Vagina (tissue), 2 donors: ENCODE measurements at regions not wholly inside any gene's neighbourhood (a gene's known extent, or its start where the extent isn't known, plus 50 kb on each side); places are given as distances from the start of the nearest gene placed in this dataset.
"Not testable (repeated sequence)": the region's sequence is repeated elsewhere in the genome, so short reads cannot be mapped to it uniquely, and the experiment has no call there.

Experiments
- DNase-seq, 2 donors: peaks; one replicate each; pipeline ENCODE4 v3.0.0-alpha.2; 2017; ENCODE audit errors: extremely low spot score in 2 of 2
- H3K27ac ChIP-seq: fragments of 200-600 bp; sonication (generic); one replicate; pipeline ENCODE4 v1.5.1; 2019
- H3K27me3 ChIP-seq: fragments of 200-600 bp; sonication (generic); one replicate; pipeline ENCODE4 v1.5.1; 2019
- H3K36me3 ChIP-seq, 2 donors: fragments of 200-600 bp; sonication (generic); one replicate each; pipeline ENCODE4 v1.5.1; 2017 to 2019
- H3K4me1 ChIP-seq: fragments of 200-600 bp; sonication (generic); one replicate; pipeline ENCODE4 v1.5.1; 2019
- H3K4me3 ChIP-seq, 2 donors: fragments of 200-600 bp; sonication (generic); 1 replicate in 1 of 2; 2 replicates in 1 of 2; pipeline ENCODE4 v1.5.1; 2016 to 2019
- H3K9me3 ChIP-seq: fragments of 200-600 bp; sonication (generic); one replicate; pipeline ENCODE4 v1.5.1; 2019
- POLR2A ChIP-seq, 2 donors: fragments of 450-650 bp; IDR thresholded peaks; one replicate each; pipeline ENCODE4 v1.6.1; 2017; ENCODE audit warnings: antibody characterized with exemption in 2 of 2, mild to moderate bottlenecking in 2 of 2, moderate library complexity in 2 of 2
- POLR2AphosphoS5 ChIP-seq, 2 donors: sonication (generic); formaldehyde crosslinking; IDR thresholded peaks; one replicate each; pipeline ENCODE4 v1.9.0; 2017; ENCODE audit warnings: antibody characterized with exemption in 2 of 2, mild to moderate bottlenecking in 2 of 2, low read depth in 1 of 2; ENCODE audit not compliant: insufficient read depth in 1 of 2
- intact Hi-C: fragments of 100-400 bp; cut with DNase I; formaldehyde crosslinking; loops from one replicate; pipeline ENCODE4 v1.15.1; 2023
- TF ChIP-seq, protein P1 (sequence below), 3 experiments: fragments of 450-650 bp in 2 of 3; fragments of 200-600 bp in 1 of 3; sonication (generic) in 1 of 3; IDR thresholded peaks; one replicate each; pipeline ENCODE4 v1.5.1; 2017 to 2019; ENCODE audit warnings: antibody characterized with exemption in 3 of 3, mild to moderate bottlenecking in 2 of 3, moderate library complexity in 2 of 3

DNA sequence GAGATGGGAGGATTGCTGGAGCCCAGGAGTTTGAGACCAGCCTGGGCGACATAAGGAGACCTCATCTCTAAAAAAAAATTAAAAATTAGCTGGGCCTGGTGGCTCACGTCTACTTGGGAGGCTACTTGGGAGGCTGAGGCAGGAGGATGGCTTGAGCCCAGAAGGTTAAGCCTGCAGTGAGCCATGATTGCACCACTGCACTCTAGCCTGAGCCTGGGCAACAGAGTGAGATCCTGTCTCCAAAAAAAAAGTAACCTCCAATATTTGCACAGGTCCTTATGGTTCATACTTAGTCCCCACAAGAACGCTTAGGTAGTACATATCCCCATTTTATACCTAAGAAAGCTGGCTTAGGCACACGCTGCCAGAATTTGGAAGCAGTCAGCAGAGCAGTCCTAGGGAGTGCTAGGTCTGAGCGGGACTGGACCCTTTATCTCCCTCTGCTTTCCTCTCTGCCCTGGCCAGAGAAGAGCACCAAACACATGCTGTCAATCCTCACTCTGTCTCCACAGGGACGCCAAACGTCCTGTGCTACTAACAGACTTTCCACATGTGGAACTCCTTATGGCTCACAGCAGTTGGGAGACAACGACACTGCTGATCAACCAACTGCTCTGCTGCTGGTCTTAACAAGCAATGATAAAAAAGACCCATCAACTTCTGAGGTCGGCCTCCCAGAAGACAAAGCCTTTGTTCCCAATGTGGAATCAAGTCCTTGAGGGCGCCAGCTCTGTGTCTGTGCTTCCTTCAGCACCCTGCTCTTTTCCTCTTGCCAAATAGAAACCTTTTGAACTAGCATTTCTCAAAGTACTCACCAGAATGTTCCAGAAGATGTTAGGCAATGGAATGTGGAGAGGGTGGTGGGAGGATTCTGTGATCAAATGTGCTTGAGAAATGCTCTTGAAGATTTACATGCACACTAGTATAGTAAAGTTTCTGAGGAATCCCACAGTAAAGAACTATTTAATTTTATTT lies 226.3 kb upstream of the DTNBP1 start:
- TF ChIP-seq, protein P1, sequence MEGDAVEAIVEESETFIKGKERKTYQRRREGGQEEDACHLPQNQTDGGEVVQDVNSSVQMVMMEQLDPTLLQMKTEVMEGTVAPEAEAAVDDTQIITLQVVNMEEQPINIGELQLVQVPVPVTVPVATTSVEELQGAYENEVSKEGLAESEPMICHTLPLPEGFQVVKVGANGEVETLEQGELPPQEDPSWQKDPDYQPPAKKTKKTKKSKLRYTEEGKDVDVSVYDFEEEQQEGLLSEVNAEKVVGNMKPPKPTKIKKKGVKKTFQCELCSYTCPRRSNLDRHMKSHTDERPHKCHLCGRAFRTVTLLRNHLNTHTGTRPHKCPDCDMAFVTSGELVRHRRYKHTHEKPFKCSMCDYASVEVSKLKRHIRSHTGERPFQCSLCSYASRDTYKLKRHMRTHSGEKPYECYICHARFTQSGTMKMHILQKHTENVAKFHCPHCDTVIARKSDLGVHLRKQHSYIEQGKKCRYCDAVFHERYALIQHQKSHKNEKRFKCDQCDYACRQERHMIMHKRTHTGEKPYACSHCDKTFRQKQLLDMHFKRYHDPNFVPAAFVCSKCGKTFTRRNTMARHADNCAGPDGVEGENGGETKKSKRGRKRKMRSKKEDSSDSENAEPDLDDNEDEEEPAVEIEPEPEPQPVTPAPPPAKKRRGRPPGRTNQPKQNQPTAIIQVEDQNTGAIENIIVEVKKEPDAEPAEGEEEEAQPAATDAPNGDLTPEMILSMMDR (IDR thresholded peaks at IDR 0.05) = no peak
- no peak for TF ChIP-seq POLR2AphosphoS5 (IDR thresholded peaks at IDR 0.05; ENCODE audit: insufficient read depth in 1 of 2, low read depth in 1 of 2)
- TF ChIP-seq POLR2A (IDR thresholded peaks at IDR 0.05) = no peak
- no peak for DNase-seq
- Histone ChIP-seq H3K9me3 (no peaks in the 10 kb centered on the region), H3K4me1 (peaks cover 28% of the 10 kb centered on the region), H3K27ac (peak overlapping the region; percentile 51), H3K4me3 (no peak overlapping the region), H3K27me3 (no peaks in the 10 kb centered on the region), H3K36me3 (no peaks in the 10 kb centered on the region)
- intact Hi-C loops = no loop called here

GRCh38 chr6:15887491-15888461 lies 224.9 kb upstream of the DTNBP1 start:
- no peaks in the 10 kb centered on the region for H3K36me3 ChIP-seq
- H3K27ac ChIP-seq = peak overlapping the region; percentile 39
- H3K9me3 ChIP-seq = no peaks in the 10 kb centered on the region
- peaks cover 28% of the 10 kb centered on the region for H3K4me1 ChIP-seq
- H3K4me3 ChIP-seq = no peak overlapping the region
- intact Hi-C loops = no loop called here
- no peaks in the 10 kb centered on the region for H3K27me3 ChIP-seq
- TF ChIP-seq POLR2A (IDR thresholded peaks at IDR 0.05) (no peak), POLR2AphosphoS5 (IDR thresholded peaks at IDR 0.05; ENCODE audit: insufficient read depth in 1 of 2, low read depth in 1 of 2) (no peak)
- TF ChIP-seq, protein P1 (IDR thresholded peaks at IDR 0.05) = no peak
- no peak for DNase-seq

DNA sequence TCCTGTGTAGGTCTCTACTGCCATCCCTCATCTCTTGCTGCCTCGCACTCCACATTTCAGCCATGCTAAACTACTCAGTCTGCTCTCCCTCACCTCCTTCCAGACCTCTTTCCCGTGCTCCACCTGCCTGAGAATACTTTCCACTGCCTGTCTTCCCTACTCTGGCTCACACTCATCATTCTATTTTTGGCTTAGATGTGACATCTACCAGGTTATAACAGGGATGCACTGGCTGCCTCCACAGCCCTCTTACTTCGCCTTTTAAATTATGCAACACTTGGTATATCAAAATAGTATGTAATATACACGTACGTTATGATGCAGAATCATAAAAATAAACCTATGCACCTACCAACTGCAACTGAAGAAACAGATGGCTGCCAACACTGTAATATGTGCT lies 222.8 kb upstream of the DTNBP1 start:
- no peak for DNase-seq
- Histone ChIP-seq H3K27me3 (no peaks in the 10 kb centered on the region), H3K9me3 (no peaks in the 10 kb centered on the region), H3K27ac (no peak overlapping the region), H3K36me3 (no peaks in the 10 kb centered on the region), H3K4me3 (no peak overlapping the region), H3K4me1 (peaks cover 29% of the 10 kb centered on the region)
- TF ChIP-seq, protein P1 (IDR thresholded peaks at IDR 0.05) = no peak
- TF ChIP-seq POLR2A (IDR thresholded peaks at IDR 0.05) (no peak), POLR2AphosphoS5 (IDR thresholded peaks at IDR 0.05; ENCODE audit: insufficient read depth in 1 of 2, low read depth in 1 of 2) (no peak)
- intact Hi-C loops = no loop called here

- H3K4me3 ChIP-seq, H3K9me3 ChIP-seq, H3K27ac ChIP-seq, H3K27me3 ChIP-seq, H3K36me3 ChIP-seq, intact Hi-C loops, DNase-seq: not testable (repeated sequence)
- peaks cover 32% of the 10 kb centered on the region for H3K4me1 ChIP-seq
These were observed 220.8 kb upstream of the DTNBP1 start for GRCh38 chr6:15883593-15883992.

- no peaks in the 10 kb centered on the region for H3K36me3 ChIP-seq
- no peaks in the 10 kb centered on the region for H3K27me3 ChIP-seq
- H3K4me3 ChIP-seq = no peak overlapping the region
- intact Hi-C loops = no loop called here
- TF ChIP-seq POLR2AphosphoS5 (IDR thresholded peaks at IDR 0.05; ENCODE audit: insufficient read depth in 1 of 2, low read depth in 1 of 2) (no peak), POLR2A (IDR thresholded peaks at IDR 0.05) (no peak)
- TF ChIP-seq, protein P1 (IDR thresholded peaks at IDR 0.05) = no peak
- H3K9me3 ChIP-seq = no peaks in the 10 kb centered on the region
- no peak overlapping the region for H3K27ac ChIP-seq
- DNase-seq = no peak
- peaks cover 25% of the 10 kb centered on the region for H3K4me1 ChIP-seq
These were observed 220.1 kb upstream of the DTNBP1 start for GRCh38 chr6:15882915-15883314.
